GM12892 (cell line): ENCODE measurements at regions not wholly inside any gene's neighbourhood (a gene's known extent, or its start where the extent isn't known, plus 50 kb on each side); places are given as distances from the start of the nearest gene placed in this dataset.

Experiments
- POLR2A ChIP-seq: IDR thresholded peaks from 2 replicates; pipeline ENCODE4 v1.6.1; 2011; ENCODE audit warnings: low read depth, low read length, control low read depth
- POLR2AphosphoS5 ChIP-seq: IDR thresholded peaks from 2 replicates; pipeline ENCODE4 v1.6.1; 2011; ENCODE audit warnings: low read depth, low read length, control low read depth

GRCh38 chr2:175383286-175383685, 201.8 kb upstream of the ATP5MC3 start:
- TF ChIP-seq POLR2A (no peak), POLR2AphosphoS5 (no peak)
